ENCODE measurements at regions not wholly inside any gene's neighbourhood (a gene's known extent, or its start where the extent isn't known, plus 50 kb on each side); places are given as distances from the start of the nearest gene placed in this dataset.
A peak's percentile ranks its signal among the peaks of the same experiment; 100 is the strongest.
"Not testable (repeated sequence)": the region's sequence is repeated elsewhere in the genome, so short reads cannot be mapped to it uniquely, and the experiment has no call there.

- DNase-seq (ENCODE audit: low read depth in 2 of 2) = no peak
Observed at GRCh38 chr12:114616081-114616480, 67.9 kb downstream of the TBX3 start.

GRCh38 chr12:114614040-114614439 lies 69.9 kb downstream of the TBX3 start:
- no peak for DNase-seq (ENCODE audit: low read depth in 2 of 2)

GRCh38 chr12:114612062-114612461 lies 71.9 kb downstream of the TBX3 start:
- no peak for DNase-seq (ENCODE audit: low read depth in 2 of 2)

- DNase-seq (ENCODE audit: low read depth in 2 of 2) = no peak
Observed at GRCh38 chr12:114611145-114612018, 72.6 kb downstream of the TBX3 start.

- DNase-seq (ENCODE audit: low read depth in 2 of 2) = no peak
Observed at GRCh38 chr12:114608509-114608908, 75.5 kb downstream of the TBX3 start.

GRCh38 chr12:114605918-114606317 lies 78.1 kb downstream of the TBX3 start:
- no peak for DNase-seq (ENCODE audit: low read depth in 2 of 2)

GRCh38 chr12:114604606-114605005 lies 79.4 kb downstream of the TBX3 start:
- DNase-seq (ENCODE audit: low read depth in 2 of 2) = no peak

- DNase-seq (ENCODE audit: low read depth in 2 of 2) = not testable (repeated sequence)
Observed at GRCh38 chr12:114600584-114600983, 83.4 kb downstream of the TBX3 start.

GRCh38 chr12:114598111-114598510 lies 85.9 kb downstream of the TBX3 start:
- DNase-seq (ENCODE audit: low read depth in 2 of 2) = no peak

- DNase-seq (ENCODE audit: low read depth in 2 of 2) = no peak
Observed at GRCh38 chr12:114592946-114593345, 91.0 kb downstream of the TBX3 start.

- no peak for DNase-seq (ENCODE audit: low read depth in 2 of 2)
Observed at GRCh38 chr12:114588061-114588460, 95.9 kb downstream of the TBX3 start.

GRCh38 chr12:114580306-114580705 lies 103.7 kb downstream of the TBX3 start:
- no peak for DNase-seq (ENCODE audit: low read depth in 2 of 2)

GRCh38 chr12:114579389-114579788 lies 104.6 kb downstream of the TBX3 start:
- DNase-seq (ENCODE audit: low read depth in 2 of 2) = no peak

GRCh38 chr12:114562654-114563053 lies 121.3 kb downstream of the TBX3 start:
- DNase-seq (ENCODE audit: low read depth in 2 of 2) = no peak

- no peak for DNase-seq (ENCODE audit: low read depth in 2 of 2)
Observed at GRCh38 chr12:114555451-114555850, 128.5 kb downstream of the TBX3 start.

GRCh38 chr12:114547636-114548035 lies 136.3 kb downstream of the TBX3 start:
- no peak for DNase-seq (ENCODE audit: low read depth in 2 of 2)

GRCh38 chr12:114530417-114530816 lies 124.5 kb upstream of the TBX5 start:
- no peak for DNase-seq (ENCODE audit: low read depth in 2 of 2)

GRCh38 chr12:114529966-114530365 lies 124.0 kb upstream of the TBX5 start:
- peak in 1 of 2 experiments; percentile 3 for DNase-seq (ENCODE audit: low read depth in 2 of 2)

- no peak for DNase-seq (ENCODE audit: low read depth in 2 of 2)
Observed at GRCh38 chr12:114528766-114529165, 122.8 kb upstream of the TBX5 start.

GRCh38 chr12:114521160-114521559 lies 115.2 kb upstream of the TBX5 start:
- DNase-seq (ENCODE audit: low read depth in 2 of 2) = not testable (repeated sequence)

GRCh38 chr12:114512351-114512750 lies 106.4 kb upstream of the TBX5 start:
- no peak for DNase-seq (ENCODE audit: low read depth in 2 of 2)

GRCh38 chr12:114508529-114509129 lies 102.7 kb upstream of the TBX5 start:
- peak; percentile 43 to 53 for DNase-seq (ENCODE audit: low read depth in 2 of 2)

- DNase-seq (ENCODE audit: low read depth in 2 of 2) = no peak
Observed at GRCh38 chr12:114506651-114507050, 100.7 kb upstream of the TBX5 start.
